Activated naive CD4-positive, alpha-beta T cell treated with Interleukin-2 at 50 U/mL for 16 hours (primary cell): ENCODE measurements at regions not wholly inside any gene's neighbourhood (a gene's known extent, or its start where the extent isn't known, plus 50 kb on each side); places are given as distances from the start of the nearest gene placed in this dataset.

Experiments used
- DNase-seq: peaks from one replicate; pipeline ENCODE4 v3.0.0-alpha.2; 2020

DNA sequence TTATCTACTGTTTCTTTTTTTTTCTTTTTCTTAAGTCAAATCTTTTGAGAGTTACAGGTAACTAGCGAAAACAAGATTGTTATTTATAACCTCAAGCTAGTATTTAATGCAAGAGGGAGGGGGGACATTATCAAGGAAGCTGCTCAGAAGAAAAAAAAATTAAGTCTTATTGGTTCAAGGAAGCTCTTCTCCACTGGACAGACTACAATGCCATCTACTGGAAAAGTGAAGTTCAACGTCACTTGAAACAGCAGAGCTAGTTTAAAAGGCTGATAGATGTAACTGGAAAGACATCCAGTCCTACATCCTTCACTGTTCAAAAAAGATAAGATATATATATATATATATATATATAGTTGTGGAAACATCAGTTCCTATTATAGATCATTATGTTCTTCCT is 418.0 kb upstream of the PSMD7 start:
- DNase-seq, result no peak

DNA sequence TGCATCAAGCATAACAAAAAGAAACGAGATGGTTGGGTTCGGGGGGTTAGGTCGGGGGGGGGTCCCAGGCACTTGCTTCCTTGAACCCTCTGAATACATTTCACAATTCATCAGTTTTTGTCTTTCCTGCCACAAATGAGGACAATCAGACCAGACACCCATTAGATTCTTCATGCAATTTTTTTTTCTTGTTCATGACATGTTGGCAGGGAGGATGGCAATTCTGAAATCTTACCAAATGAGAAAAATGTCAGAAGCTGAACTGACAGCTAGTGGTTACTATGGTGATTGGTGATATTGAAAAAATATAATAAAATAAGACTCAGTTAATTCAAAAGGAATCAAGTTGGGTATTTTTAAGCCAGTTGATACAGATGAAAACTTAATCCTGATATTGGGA is 419.5 kb upstream of the PSMD7 start:
- no peak for DNase-seq

GRCh38 chr16:73875996-73876690 is 420.5 kb upstream of the PSMD7 start:
- no peak for DNase-seq

GRCh38 chr16:73874324-73874723 is 422.3 kb upstream of the PSMD7 start:
- no peak for DNase-seq

GRCh38 chr16:73873643-73874042 is 423.0 kb upstream of the PSMD7 start:
- no peak for DNase-seq

DNA sequence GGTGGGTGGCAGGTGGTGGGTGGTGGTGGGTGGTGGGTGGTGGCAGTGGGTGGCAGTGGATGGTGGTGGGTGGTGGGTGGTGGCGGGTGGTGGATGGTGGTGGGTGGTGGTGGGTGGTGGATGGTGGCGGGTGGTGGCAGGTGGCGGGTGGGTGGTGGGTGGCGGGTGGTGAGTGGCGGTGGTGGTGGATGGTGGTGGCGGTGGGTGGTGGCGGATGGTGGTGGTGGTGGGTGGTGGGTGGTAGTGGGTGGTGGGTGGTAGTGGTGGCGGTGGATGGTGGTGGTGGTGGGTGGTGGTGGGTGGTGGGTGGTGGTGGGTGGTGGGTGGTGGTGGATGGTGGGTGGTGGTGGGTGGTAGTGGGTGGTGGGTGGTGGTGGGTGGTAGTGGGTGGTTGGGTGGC is 423.8 kb upstream of the PSMD7 start:
- no peak for DNase-seq

- DNase-seq, result no peak
Measured at GRCh38 chr16:73871088-73871733, 425.4 kb upstream of the PSMD7 start.

DNA sequence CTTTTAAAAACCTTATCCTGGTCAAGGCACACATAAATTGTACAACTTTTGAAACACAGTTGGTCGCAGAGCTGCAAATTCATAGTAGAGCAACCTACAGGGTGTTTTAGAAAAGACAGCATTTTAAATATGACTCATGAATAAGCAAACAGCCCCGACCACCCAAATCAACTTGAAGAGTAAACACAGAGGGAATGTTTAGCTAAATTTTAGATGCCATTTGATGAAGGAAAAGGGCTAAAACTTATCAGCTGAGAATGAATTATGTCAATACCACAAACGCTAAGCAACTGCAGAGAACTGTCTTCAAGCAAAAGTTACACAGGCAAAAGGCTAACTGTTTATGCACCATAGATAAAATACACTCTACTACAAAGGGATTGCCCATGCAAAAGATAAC is 427.5 kb upstream of the PSMD7 start:
- DNase-seq, result no peak

GRCh38 chr16:73864868-73865267 is 431.7 kb upstream of the PSMD7 start:
- DNase-seq, result no peak

DNA sequence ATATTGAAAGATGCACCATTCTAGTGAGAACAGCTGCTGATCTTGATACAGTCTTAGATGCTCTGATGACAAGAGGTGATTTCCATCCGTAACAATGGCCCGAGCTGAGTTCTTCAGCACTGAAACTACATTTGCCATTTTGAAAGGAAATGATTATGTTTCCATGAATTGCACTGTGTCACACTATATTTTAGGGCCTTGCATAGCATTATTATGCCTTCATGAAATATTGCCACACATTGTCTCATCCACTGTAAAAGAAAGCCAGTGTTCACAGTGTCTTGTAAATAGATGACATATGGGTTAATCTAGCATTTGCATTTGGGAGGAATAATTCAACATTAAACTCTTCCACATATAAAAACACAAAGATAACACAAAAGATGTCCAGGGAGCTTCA is 438.3 kb upstream of the PSMD7 start:
- no peak for DNase-seq

DNA sequence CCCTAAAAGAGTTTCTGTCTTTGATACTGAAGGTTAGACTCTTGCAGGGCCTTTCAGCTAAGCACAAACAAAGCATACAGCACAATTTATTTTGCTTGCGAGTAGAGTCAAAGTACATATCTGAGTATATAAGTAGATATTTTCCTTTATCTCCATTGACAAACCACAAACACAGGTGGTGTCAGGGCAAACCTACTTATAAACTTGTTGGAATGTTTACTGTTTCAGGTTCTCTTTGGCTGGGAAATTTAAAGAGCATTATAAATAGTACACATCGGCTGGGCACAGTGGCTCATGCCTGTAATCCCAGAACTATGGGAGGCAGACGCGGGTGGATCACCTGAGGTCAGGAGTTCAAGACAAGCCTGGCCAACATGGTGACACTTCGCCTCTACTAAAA is 442.6 kb upstream of the PSMD7 start:
- DNase-seq, result no peak

DNA sequence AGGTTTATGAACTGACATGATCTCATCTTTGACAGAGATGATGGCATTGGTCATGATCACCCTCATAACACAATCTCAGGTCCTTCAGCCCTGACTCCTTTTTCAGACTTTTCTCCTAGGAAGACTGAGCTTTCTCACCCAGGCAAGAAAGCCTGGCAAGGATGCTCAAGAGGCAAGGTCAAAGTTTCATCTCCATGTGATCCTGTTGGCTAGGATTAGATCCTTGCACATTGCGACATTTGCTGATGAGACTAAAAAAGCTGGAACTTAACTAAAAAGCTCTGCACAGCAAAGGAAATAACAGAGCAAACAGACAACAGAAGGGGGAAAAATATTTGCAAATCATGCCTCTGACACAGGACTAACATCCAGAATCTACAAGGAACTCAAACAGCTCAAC is 444.1 kb upstream of the PSMD7 start:
- no peak for DNase-seq

GRCh38 chr16:73848993-73849392 is 447.6 kb upstream of the PSMD7 start:
- DNase-seq, result no peak

GRCh38 chr16:73847090-73847489 is 449.5 kb upstream of the PSMD7 start:
- no peak for DNase-seq

DNA sequence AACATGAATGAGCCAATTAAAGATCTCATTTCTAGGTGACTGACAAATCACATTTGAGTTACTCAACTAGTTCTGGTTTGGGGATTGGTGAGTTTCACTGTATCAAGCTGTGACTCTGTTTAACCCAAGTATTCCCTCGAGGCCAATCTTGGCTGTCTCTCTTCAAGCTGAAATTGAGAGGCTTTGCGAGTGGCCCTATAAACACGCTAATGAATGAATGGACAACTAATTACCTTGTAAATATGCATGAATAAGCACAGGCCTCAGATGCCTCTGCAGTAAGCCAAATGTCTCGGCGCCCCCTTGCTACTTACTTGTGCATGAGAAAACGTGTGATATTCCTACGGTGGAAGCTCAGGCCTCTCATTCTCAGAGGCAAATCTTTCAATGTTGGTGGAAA is 450.3 kb upstream of the PSMD7 start:
- no peak for DNase-seq

DNA sequence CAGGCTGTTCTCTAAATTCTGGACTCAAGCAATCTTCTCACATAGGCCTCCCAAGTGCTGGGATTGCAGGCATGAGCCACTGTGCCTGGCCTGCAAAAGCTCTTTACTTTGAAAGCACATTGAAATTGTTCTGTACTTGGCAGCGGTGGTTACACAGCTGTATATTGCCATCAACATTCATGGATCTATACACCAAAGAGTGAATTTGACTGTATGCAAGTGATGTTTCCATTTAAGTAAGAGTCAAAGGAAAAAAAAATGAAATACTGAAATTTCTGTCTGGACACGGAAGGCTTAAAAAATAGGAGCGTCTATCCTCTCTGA is 450.6 kb upstream of the PSMD7 start:
- DNase-seq, result no peak

DNA sequence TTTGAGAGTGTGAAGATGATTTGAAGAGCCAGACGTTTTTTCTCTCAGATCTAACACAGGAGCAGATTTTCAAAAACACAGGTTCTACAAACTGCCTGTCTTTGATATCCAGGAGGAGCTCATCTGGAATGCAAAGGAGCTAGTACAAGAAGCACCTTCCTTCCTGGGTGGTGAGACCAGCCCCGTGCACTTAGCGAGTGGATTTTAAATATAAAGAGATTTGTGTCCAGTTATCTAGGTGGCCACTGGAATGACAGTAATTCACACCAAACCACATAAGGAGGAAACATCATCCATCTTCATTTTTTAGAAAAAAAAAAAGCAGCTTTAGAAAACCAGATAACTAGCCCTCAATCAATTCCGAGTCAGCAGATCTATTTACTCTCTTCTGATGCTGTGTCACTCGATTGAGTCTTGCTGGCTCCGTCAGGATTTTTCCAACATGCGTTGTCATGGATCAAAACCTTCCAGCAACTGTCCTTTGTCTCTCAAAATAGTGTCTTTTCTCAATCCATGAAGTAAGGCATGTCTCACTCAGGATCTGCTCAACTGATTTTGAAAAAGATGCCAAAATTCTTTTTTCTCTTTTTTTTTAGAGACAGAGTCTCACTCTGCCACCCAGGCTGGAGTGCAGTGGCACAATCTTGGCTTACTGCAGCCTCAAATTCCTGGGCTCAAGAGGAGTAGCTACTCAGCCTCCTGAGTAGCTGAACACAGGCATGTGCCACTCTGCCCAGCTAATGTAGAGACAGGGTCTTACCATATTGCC is 451.2 kb upstream of the PSMD7 start:
- DNase-seq, result no peak

DNA sequence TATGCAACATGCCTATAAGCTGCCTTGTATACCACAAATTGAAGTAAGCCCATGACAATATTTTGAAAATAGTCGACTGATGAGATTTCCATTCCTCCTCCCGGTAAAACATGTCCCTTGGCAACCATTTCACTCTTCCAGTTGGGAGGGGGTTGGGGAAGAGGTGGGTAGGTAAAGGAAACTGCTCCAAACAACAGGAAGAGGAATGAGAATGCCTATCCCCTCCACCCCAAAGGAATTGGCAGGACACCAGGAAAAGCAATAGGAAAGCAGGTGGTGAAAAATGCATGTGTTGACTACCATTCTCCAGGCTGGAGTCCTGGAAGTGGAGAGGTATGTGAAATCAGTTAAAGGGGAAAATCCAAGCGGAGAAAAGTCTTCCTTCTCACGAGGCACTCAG is 455.9 kb upstream of the PSMD7 start:
- no peak for DNase-seq

DNA sequence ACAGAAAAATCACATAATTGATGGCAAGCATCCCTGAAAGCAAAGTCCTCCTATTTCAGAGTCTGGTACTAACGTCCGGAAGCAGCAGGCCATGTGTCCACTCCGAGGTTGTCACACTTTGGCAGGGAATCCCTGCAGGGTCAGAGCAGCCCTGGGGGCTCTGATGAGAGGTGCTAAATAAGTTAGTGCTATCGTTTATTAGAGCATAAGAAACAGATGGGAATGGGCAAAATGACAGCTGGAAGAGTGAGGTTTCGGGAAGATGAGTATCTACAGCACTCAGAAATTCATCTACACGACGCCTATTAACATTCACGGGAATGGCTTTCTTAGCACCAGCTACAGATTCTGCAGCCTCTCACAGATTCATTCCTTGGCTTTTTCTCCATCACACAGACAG is 465.4 kb upstream of the PSMD7 start:
- no peak for DNase-seq

DNA sequence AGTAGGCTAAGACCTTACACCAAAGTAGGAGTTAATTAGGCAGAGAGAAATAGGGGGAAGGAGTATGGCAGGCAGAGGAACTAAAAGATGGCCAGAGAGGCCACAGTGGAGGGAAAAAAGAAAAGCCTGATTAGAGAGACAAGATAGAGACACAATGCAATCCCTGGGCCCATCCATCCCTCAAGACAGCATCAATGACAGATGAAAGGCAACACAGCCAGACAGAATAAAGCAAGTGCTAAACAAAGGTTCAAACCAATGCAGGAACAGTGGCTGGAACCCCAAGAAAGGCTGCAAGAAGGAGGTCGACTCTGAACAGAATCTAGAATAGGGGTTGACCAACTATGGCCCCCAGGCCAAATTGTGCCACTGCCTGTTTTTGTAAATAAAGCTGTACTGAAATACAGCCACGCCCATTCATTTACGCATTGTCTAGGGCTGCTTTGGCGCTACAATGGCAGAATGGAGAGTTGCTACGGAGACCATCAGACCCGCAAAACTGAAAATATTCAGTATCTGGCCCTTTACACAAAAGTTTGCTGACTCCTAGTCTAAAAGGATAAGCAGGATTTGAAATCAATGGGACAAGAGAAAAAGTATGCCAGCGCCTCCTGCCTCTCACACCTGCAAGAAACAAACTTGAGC is 473.3 kb upstream of the PSMD7 start:
- no peak for DNase-seq

- no peak for DNase-seq
Measured at GRCh38 chr16:73817526-73818324, 478.9 kb upstream of the PSMD7 start.

GRCh38 chr16:73813527-73813926 is 483.1 kb upstream of the PSMD7 start:
- no peak for DNase-seq

- no peak for DNase-seq
Measured at GRCh38 chr16:73804456-73804855, 492.2 kb upstream of the PSMD7 start.
